ENCODE measurements at regions not wholly inside any gene's neighbourhood (a gene's known extent, or its start where the extent isn't known, plus 50 kb on each side); places are given as distances from the start of the nearest gene placed in this dataset.
A peak's percentile ranks its signal among the peaks of the same experiment; 100 is the strongest.

DNA sequence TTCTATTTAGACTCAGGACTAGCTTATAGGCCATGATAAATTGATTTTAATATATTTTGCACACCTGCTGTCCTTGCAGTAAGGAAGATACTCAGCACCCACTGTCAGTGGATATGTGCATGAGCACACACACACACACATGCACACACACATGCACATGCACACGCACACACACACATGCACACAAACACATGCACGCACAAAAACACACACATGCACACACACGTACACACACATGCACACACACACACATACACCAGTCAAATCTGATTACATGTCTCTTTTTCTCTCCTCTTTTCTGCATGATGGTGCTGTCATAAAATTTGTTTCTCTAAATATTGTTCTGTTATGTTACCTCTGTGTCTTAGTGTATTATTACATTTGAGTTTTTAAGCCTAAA, 87.3 kb upstream of the OSTN start:
- CTCF ChIA-PET = no interaction called here
- TF ChIP-seq, protein P1, sequence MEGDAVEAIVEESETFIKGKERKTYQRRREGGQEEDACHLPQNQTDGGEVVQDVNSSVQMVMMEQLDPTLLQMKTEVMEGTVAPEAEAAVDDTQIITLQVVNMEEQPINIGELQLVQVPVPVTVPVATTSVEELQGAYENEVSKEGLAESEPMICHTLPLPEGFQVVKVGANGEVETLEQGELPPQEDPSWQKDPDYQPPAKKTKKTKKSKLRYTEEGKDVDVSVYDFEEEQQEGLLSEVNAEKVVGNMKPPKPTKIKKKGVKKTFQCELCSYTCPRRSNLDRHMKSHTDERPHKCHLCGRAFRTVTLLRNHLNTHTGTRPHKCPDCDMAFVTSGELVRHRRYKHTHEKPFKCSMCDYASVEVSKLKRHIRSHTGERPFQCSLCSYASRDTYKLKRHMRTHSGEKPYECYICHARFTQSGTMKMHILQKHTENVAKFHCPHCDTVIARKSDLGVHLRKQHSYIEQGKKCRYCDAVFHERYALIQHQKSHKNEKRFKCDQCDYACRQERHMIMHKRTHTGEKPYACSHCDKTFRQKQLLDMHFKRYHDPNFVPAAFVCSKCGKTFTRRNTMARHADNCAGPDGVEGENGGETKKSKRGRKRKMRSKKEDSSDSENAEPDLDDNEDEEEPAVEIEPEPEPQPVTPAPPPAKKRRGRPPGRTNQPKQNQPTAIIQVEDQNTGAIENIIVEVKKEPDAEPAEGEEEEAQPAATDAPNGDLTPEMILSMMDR (IDR thresholded peaks at IDR 0.05; ENCODE audit: low read depth, low read length) = no peak
- no peak for DNase-seq (ENCODE audit: low read depth, low spot score)
- no peaks in the 10 kb centered on the region for H3K27me3 ChIP-seq (ENCODE audit: control insufficient read depth, insufficient read depth, low read length)
- H3K27ac ChIP-seq (ENCODE audit: low read depth, low read length) = no peak overlapping the region
- H3K9me3 ChIP-seq (ENCODE audit: control insufficient read depth, insufficient read depth, low read length) = no peaks in the 10 kb centered on the region
- H3K4me3 ChIP-seq (ENCODE audit: low read depth, low read length) = no peak overlapping the region
- POLR2A ChIA-PET = no interaction called here

DNA sequence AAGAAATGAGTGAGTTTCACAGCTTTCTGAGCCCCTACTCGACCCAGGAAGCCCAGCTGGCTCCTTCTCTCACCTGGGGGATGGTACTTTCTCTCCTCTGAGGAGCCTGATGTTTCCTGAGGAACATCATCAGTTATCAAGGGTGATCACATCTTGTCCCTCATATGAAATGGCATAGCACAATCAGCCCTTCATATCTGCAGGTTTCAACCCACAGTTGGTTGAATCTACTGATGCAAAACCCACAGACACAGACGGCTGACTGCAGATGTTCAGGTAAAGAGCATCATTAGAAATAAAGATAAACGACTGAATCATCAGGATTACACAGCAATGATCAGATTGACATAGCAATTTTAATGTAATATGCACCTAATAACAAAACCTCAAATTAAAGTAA, 93.6 kb upstream of the OSTN start:
- H3K4me3 ChIP-seq (ENCODE audit: low read depth, low read length) = no peak overlapping the region
- CTCF ChIA-PET = no interaction called here
- TF ChIP-seq, protein P1 (IDR thresholded peaks at IDR 0.05; ENCODE audit: low read depth, low read length) = no peak
- POLR2A ChIA-PET = no interaction called here
- H3K27me3 ChIP-seq (ENCODE audit: control insufficient read depth, insufficient read depth, low read length) = no peaks in the 10 kb centered on the region
- no peaks in the 10 kb centered on the region for H3K9me3 ChIP-seq (ENCODE audit: control insufficient read depth, insufficient read depth, low read length)
- H3K27ac ChIP-seq (ENCODE audit: low read depth, low read length) = no peak overlapping the region
- DNase-seq (ENCODE audit: low read depth, low spot score) = no peak

DNA sequence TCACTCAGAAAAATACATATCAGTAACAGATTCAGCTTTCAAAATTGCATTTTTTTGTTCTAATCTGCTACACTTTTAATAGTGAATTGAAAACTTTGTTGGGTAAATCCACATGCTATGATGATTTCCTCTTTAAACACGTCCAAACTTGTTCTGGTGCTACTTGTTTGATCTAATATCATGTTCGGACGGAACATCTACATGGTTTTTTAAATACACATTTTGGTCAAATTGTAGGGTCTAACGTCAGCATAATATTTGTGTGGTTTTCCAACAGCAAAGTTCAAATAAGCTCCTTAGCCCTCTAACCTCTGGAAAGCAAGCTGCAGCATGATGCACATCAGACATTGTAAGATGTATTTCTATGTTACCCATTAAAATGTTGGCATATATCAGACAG, 98.5 kb upstream of the OSTN start:
- Histone ChIP-seq H3K27me3 (ENCODE audit: control insufficient read depth, insufficient read depth, low read length) (no peaks in the 10 kb centered on the region), H3K9me3 (ENCODE audit: control insufficient read depth, insufficient read depth, low read length) (no peaks in the 10 kb centered on the region), H3K27ac (ENCODE audit: low read depth, low read length) (no peak overlapping the region), H3K4me3 (ENCODE audit: low read depth, low read length) (no peak overlapping the region)
- ChIA-PET POLR2A (no interaction called here), CTCF (no interaction called here)
- TF ChIP-seq, protein P1 (IDR thresholded peaks at IDR 0.05; ENCODE audit: low read depth, low read length) = no peak
- no peak for DNase-seq (ENCODE audit: low read depth, low spot score)

DNA sequence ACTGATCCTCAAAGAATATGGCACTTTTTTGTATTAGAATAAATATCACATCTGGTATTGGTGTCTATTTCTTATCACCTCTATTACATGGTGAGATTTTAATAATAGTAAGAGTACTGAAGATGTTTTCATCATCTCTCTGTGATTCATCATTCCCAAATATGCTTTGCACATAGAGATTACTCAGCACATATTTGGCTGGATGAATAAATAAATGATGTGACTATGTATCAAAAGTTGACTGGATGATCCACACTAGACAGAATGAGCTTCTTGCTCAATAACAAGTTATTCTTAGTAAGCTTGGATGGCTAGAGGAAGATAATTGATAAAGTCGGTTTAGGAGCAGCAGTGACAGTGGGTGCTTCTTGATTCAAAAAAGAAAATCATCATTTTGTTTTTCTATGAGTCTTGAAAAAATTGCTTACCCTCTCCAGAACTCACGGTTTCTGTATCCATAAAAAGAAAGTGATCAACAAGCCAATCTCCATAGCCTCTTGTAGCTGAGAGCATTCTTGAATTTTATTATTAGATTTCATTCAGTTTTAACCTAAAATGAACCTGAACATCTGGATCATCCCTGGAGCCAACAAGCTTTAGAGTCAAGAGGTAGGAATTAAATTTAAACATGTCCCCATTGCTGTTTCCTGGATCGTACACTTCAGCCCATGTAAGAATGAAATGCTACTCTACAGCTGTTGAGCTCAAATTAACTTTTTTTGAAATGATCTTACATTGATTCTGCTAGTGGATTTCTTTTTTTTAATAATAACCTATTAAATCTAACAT, 104.8 kb upstream of the OSTN start:
- Histone ChIP-seq H3K27ac (ENCODE audit: low read depth, low read length) (no peak overlapping the region), H3K27me3 (ENCODE audit: control insufficient read depth, insufficient read depth, low read length) (no peaks in the 10 kb centered on the region), H3K4me3 (ENCODE audit: low read depth, low read length) (no peak overlapping the region), H3K9me3 (ENCODE audit: control insufficient read depth, insufficient read depth, low read length) (no peaks in the 10 kb centered on the region)
- DNase-seq (ENCODE audit: low read depth, low spot score) = peak; percentile 43
- TF ChIP-seq, protein P1 (IDR thresholded peaks at IDR 0.05; ENCODE audit: low read depth, low read length) = no peak
- CTCF ChIA-PET = interaction anchor here (0.6 kb wide), 1 partner anchor 322 kb away, joined by 9 read pairs; no protein-coding TSS in a partner anchor
- POLR2A ChIA-PET = interaction anchor here (0.9 kb wide), 1 partner anchor 24 kb away, joined by 3 read pairs; no protein-coding TSS in a partner anchor

DNA sequence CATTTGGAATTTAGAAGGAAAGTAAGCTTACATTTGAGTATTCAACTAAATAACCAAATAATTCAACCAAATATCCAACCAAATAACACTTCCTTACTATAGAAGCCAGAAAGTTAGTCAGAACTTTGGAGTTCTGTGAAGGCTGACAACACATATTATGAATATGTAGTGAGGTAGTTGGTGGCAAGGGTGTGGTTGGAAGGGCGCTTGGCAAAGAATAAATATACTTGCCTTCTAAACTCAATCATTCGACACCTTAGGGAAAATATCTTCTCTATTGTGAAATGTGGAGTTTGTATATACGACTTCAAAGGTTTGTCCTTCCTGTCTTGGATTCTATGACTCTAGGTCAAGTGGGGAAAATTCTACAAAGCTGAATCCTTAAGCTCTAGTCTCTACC, 111.7 kb upstream of the OSTN start:
- ChIA-PET POLR2A (no interaction called here), CTCF (interaction anchor here (1.9 kb wide), 1 partner anchor 203 kb away, joined by 5 read pairs; no protein-coding TSS in a partner anchor)
- H3K9me3 ChIP-seq (ENCODE audit: control insufficient read depth, insufficient read depth, low read length) = no peaks in the 10 kb centered on the region
- DNase-seq (ENCODE audit: low read depth, low spot score) = no peak
- no peak overlapping the region for H3K4me3 ChIP-seq (ENCODE audit: low read depth, low read length)
- H3K27me3 ChIP-seq (ENCODE audit: control insufficient read depth, insufficient read depth, low read length) = no peaks in the 10 kb centered on the region
- TF ChIP-seq, protein P1 (IDR thresholded peaks at IDR 0.05; ENCODE audit: low read depth, low read length) = no peak
- H3K27ac ChIP-seq (ENCODE audit: low read depth, low read length) = no peak overlapping the region
